Activated CD8-positive, alpha-beta T cell treated with anti-CD3 and anti-CD28 coated beads for 36 hours (primary cell): ENCODE measurements at regions not wholly inside any gene's neighbourhood (a gene's known extent, or its start where the extent isn't known, plus 50 kb on each side); places are given as distances from the start of the nearest gene placed in this dataset.

Experiments used
- ATAC-seq: fragments of 200-7000 bp; cut with Tn5 transposase; one replicate; pipeline ENCODE4 v1.10.0; 2021; ENCODE audit warnings: mild to moderate bottlenecking, moderate library complexity
- CTCF ChIA-PET: fragments of 350-600 bp; sonication (Branson Sonifier 250); formaldehyde crosslinking; loops from one replicate; lab custom pipeline; 2021; ENCODE audit warnings: antibody characterized with exemption; lab: Charles Lee
- POLR2A ChIA-PET: fragments of 350-600 bp; sonication (Branson Sonifier 250); formaldehyde crosslinking; loops from one replicate; lab custom pipeline; 2021; ENCODE audit warnings: antibody characterized with exemption; lab: Charles Lee
- DNase-seq: peaks from one replicate; pipeline ENCODE4 v3.0.0-alpha.2; 2020
- H3K27ac Mint-ChIP-seq: one replicate; pipeline ENCODE4 v1.8.0; 2021; ENCODE audit warnings: mild to moderate bottlenecking, mixed read lengths
- H3K27me3 Mint-ChIP-seq: one replicate; pipeline ENCODE4 v1.8.0; 2021; ENCODE audit warnings: mixed read lengths
- H3K36me3 Mint-ChIP-seq: one replicate; pipeline ENCODE4 v1.8.0; 2021; ENCODE audit warnings: low read depth, mixed read lengths
- H3K4me1 Mint-ChIP-seq: one replicate; pipeline ENCODE4 v1.8.0; 2021; ENCODE audit warnings: low read depth, mixed read lengths
- H3K4me3 Mint-ChIP-seq: one replicate; pipeline ENCODE4 v1.8.0; 2021; ENCODE audit warnings: mild to moderate bottlenecking, moderate library complexity, mixed read lengths
- H3K9me3 Mint-ChIP-seq: one replicate; pipeline ENCODE4 v1.8.0; 2021; ENCODE audit warnings: mixed read lengths
- CTCF ChIP-seq: fragments of 200-600 bp; IDR thresholded peaks from one replicate; pipeline ENCODE4 v1.8.0; 2022; ENCODE audit warnings: antibody characterized with exemption, mild to moderate bottlenecking
- intact Hi-C: fragments of 100-400 bp; cut with micrococcal nuclease; formaldehyde crosslinking; loops from one replicate; pipeline ENCODE4 v1.10.0; 2022

- DNase-seq: no peak
- CTCF ChIA-PET: no interaction called here
- no peak overlapping the region for H3K27ac Mint-ChIP-seq
- no peak for TF ChIP-seq CTCF
- no peak overlapping the region for H3K4me3 Mint-ChIP-seq
- POLR2A ChIA-PET: no interaction called here
- no peaks in the 10 kb centered on the region for H3K4me1 Mint-ChIP-seq
- no peaks in the 10 kb centered on the region for H3K27me3 Mint-ChIP-seq
- no peaks in the 10 kb centered on the region for H3K9me3 Mint-ChIP-seq
- H3K36me3 Mint-ChIP-seq: no peaks in the 10 kb centered on the region
- intact Hi-C loops: no loop called here
- no peak for ATAC-seq
Measured at GRCh38 chrX:23168291-23168690, 166.4 kb upstream of the PTCHD1 start.

- no peak for ATAC-seq
- H3K27ac Mint-ChIP-seq: no peak overlapping the region
- no peaks in the 10 kb centered on the region for H3K4me1 Mint-ChIP-seq
- no peak for DNase-seq
- no peak overlapping the region for H3K4me3 Mint-ChIP-seq
- ChIA-PET POLR2A (no interaction called here), CTCF (no interaction called here)
- H3K36me3 Mint-ChIP-seq: no peaks in the 10 kb centered on the region
- no peaks in the 10 kb centered on the region for H3K27me3 Mint-ChIP-seq
- no peak for TF ChIP-seq CTCF
- intact Hi-C loops: no loop called here
- H3K9me3 Mint-ChIP-seq: no peaks in the 10 kb centered on the region
Measured at GRCh38 chrX:23185951-23186350, 148.7 kb upstream of the PTCHD1 start.

- no peak for ATAC-seq
- intact Hi-C loops: no loop called here
- ChIA-PET CTCF (no interaction called here), POLR2A (no interaction called here)
- DNase-seq: no peak
- TF ChIP-seq CTCF: no peak
- no peaks in the 10 kb centered on the region for H3K36me3 Mint-ChIP-seq
- H3K4me1 Mint-ChIP-seq: no peaks in the 10 kb centered on the region
- H3K27me3 Mint-ChIP-seq: no peaks in the 10 kb centered on the region
- H3K4me3 Mint-ChIP-seq: no peak overlapping the region
- H3K27ac Mint-ChIP-seq: no peak overlapping the region
- H3K9me3 Mint-ChIP-seq: no peaks in the 10 kb centered on the region
Measured at GRCh38 chrX:23187819-23188218, 146.8 kb upstream of the PTCHD1 start.

DNA sequence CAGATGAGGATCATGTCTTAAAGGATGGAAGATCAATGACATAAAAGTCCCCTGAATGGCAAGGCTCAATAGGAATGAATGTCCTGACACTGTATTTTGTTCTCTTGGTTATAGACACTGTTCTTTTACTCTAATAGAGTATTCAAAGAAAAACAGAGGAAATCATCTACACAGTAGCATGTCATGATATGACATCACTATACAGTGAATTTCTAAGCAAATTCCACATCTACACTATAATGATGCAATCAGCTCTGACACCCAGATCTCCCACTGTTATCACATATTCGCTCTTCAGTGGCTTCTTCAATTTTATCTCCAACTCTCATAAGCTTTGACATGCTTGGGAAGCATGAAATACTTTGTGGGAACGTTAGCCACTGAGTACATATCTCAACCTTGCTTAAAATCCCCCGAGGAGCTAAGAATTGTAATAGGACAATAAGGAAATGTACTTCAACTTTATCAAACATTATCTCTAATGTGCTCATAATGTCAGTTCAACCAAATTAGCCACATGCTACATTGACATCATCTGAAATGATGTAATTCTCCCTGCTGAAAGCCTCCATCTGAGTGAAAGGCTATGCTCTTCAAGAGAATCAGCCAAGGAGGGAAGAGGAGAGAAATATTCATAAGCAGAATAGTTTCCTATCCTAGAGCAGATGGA is 139.6 kb upstream of the PTCHD1 start:
- no peaks in the 10 kb centered on the region for H3K27me3 Mint-ChIP-seq
- ATAC-seq (no peak), DNase-seq (no peak)
- H3K36me3 Mint-ChIP-seq: no peaks in the 10 kb centered on the region
- TF ChIP-seq CTCF: no peak
- H3K4me1 Mint-ChIP-seq: no peaks in the 10 kb centered on the region
- intact Hi-C loops: no loop called here
- H3K4me3 Mint-ChIP-seq: no peak overlapping the region
- CTCF ChIA-PET: no interaction called here
- no peak overlapping the region for H3K27ac Mint-ChIP-seq
- H3K9me3 Mint-ChIP-seq: no peaks in the 10 kb centered on the region
- POLR2A ChIA-PET: no interaction called here

- no peaks in the 10 kb centered on the region for H3K27me3 Mint-ChIP-seq
- H3K27ac Mint-ChIP-seq: no peak overlapping the region
- H3K9me3 Mint-ChIP-seq: no peaks in the 10 kb centered on the region
- H3K36me3 Mint-ChIP-seq: no peaks in the 10 kb centered on the region
- POLR2A ChIA-PET: no interaction called here
- H3K4me3 Mint-ChIP-seq: no peak overlapping the region
- no peak for TF ChIP-seq CTCF
- ATAC-seq: no peak
- intact Hi-C loops: no loop called here
- CTCF ChIA-PET: no interaction called here
- no peaks in the 10 kb centered on the region for H3K4me1 Mint-ChIP-seq
- DNase-seq: no peak
Measured at GRCh38 chrX:23195761-23196160, 138.9 kb upstream of the PTCHD1 start.
